CD14-positive monocyte (primary cell): ENCODE measurements at regions not wholly inside any gene's neighbourhood (a gene's known extent, or its start where the extent isn't known, plus 50 kb on each side); places are given as distances from the start of the nearest gene placed in this dataset.

ENCODE experiments used
- DNase-seq, 3 donors: peaks; one replicate each; pipeline ENCODE4 v3.0.0-alpha.2; 2011 to 2022
- H2AFZ ChIP-seq: 2 replicates; pipeline ENCODE4 v1.6.0; 2012; ENCODE audit warnings: mild to moderate bottlenecking, low read depth, low read length, inconsistent platforms; ENCODE audit not compliant: insufficient read depth, poor library complexity, severe bottlenecking
- H3K27ac ChIP-seq, 2 donors: 1 replicate in 1 of 2; 2 replicates in 1 of 2; pipeline ENCODE4 v1.5.1; 2012 to 2013; ENCODE audit warnings: low read length in 2 of 2, control low read depth in 1 of 2, inconsistent platforms in 1 of 2, low read depth in 1 of 2, mild to moderate bottlenecking in 1 of 2
- H3K27me3 ChIP-seq, 2 donors: one replicate each; pipeline versions ENCODE4 v1.6.0 to v1.6.1; 2011 to 2013; ENCODE audit warnings: low read length in 2 of 2; ENCODE audit not compliant: control insufficient read depth in 2 of 2, insufficient read depth in 2 of 2
- H3K36me3 ChIP-seq, 2 donors: replicated peaks in 1 of 2; 1 replicate in 1 of 2; 2 replicates in 1 of 2; pipeline versions ENCODE4 v1.5.1 to v1.6.1; 2012 to 2013; ENCODE audit warnings: low read length in 2 of 2, control low read depth in 1 of 2, inconsistent platforms in 1 of 2, mild to moderate bottlenecking in 1 of 2; ENCODE audit not compliant: insufficient read depth in 2 of 2, control insufficient read depth in 1 of 2
- H3K4me1 ChIP-seq, 2 donors: 1 replicate in 1 of 2; 2 replicates in 1 of 2; pipeline versions ENCODE4 v1.5.1 to v1.6.1; 2012 to 2013; ENCODE audit warnings: low read length in 2 of 2, control low read depth in 1 of 2, inconsistent platforms in 1 of 2, mild to moderate bottlenecking in 1 of 2, moderate library complexity in 1 of 2; ENCODE audit not compliant: insufficient read depth in 2 of 2, control insufficient read depth in 1 of 2
- H3K4me2 ChIP-seq: replicated peaks from 2 replicates; pipeline ENCODE3; 2012; ENCODE audit warnings: low read length, moderate library complexity, mild to moderate bottlenecking; ENCODE audit not compliant: poor library complexity, severe bottlenecking; ENCODE audit errors: extremely low read depth
- H3K4me3 ChIP-seq, 3 experiments: fragments of 200-600 bp in 1 of 3; sonication (generic) in 1 of 3; replicated peaks in 1 of 3; 1 replicate in 2 of 3; 2 replicates in 1 of 3; pipeline ENCODE4 v1.5.1; 2011 to 2013; ENCODE audit warnings: low read length in 3 of 3, mild to moderate bottlenecking in 3 of 3, control low read depth in 2 of 3, low read depth in 2 of 3, inconsistent platforms in 1 of 3, moderate library complexity in 1 of 3
- H3K79me2 ChIP-seq: 2 replicates; pipeline ENCODE4 v1.6.0; 2012; ENCODE audit warnings: mild to moderate bottlenecking, control low read depth, inconsistent platforms, low read length, moderate library complexity; ENCODE audit not compliant: insufficient read depth
- H3K9ac ChIP-seq: 2 replicates; pipeline ENCODE4 v1.6.0; 2017; ENCODE audit warnings: low read length, mild to moderate bottlenecking; ENCODE audit not compliant: insufficient read depth, poor library complexity, severe bottlenecking
- H3K9me3 ChIP-seq, 2 donors: replicated peaks in 1 of 2; 1 replicate in 1 of 2; 2 replicates in 1 of 2; pipeline versions ENCODE4 v1.5.1 to v1.6.1; 2012 to 2013; ENCODE audit warnings: low read length in 2 of 2, control low read depth in 1 of 2; ENCODE audit not compliant: control insufficient read depth in 1 of 2, insufficient read depth in 1 of 2
- H4K20me1 ChIP-seq: 2 replicates; pipeline ENCODE4 v1.6.0; 2012; ENCODE audit warnings: mild to moderate bottlenecking, low read length, control low read depth, moderate library complexity; ENCODE audit not compliant: insufficient read depth
- H3K27ac Mint-ChIP-seq, 7 donors: one replicate each; pipeline ENCODE4 v1.8.0; 2020; ENCODE audit warnings: mild to moderate bottlenecking in 7 of 7, mixed read lengths in 7 of 7, moderate library complexity in 6 of 7, inconsistent platforms in 2 of 7
- H3K27me3 Mint-ChIP-seq, 3 donors: one replicate each; pipeline ENCODE4 v1.8.0; 2021 to 2022; ENCODE audit warnings: low read depth in 3 of 3, mild to moderate bottlenecking in 3 of 3, mixed read lengths in 3 of 3, moderate library complexity in 3 of 3, inconsistent platforms in 1 of 3
- H3K36me3 Mint-ChIP-seq, 2 donors: one replicate each; pipeline ENCODE4 v1.8.0; 2020; ENCODE audit warnings: mixed read lengths in 2 of 2, inconsistent platforms in 1 of 2, mild to moderate bottlenecking in 1 of 2
- H3K4me1 Mint-ChIP-seq: one replicate; pipeline ENCODE4 v1.8.0; 2020; ENCODE audit warnings: mild to moderate bottlenecking, mixed read lengths
- H3K4me3 Mint-ChIP-seq, 2 donors: one replicate each; pipeline ENCODE4 v1.8.0; 2020; ENCODE audit warnings: mild to moderate bottlenecking in 2 of 2, mixed read lengths in 2 of 2, moderate library complexity in 1 of 2
- H3K9me3 Mint-ChIP-seq, 7 donors: one replicate each; pipeline ENCODE4 v1.8.0; 2020 to 2022; ENCODE audit warnings: mixed read lengths in 7 of 7, mild to moderate bottlenecking in 6 of 7, moderate library complexity in 6 of 7, inconsistent platforms in 2 of 7
- CTCF ChIP-seq: fragments of 200-600 bp; IDR thresholded peaks from one replicate; pipeline ENCODE4 v1.8.0; 2022; ENCODE audit warnings: antibody characterized with exemption, mild to moderate bottlenecking
- WGBS: methylation state at CpG from one replicate; pipeline ENCODE4 v1.1.5; 2013; ENCODE audit warnings: missing lambda C conversion rate; ENCODE audit not compliant: insufficient coverage; 5-methylcytosine and 5-hydroxymethylcytosine counted together
- intact Hi-C, 2 donors: fragments of 100-400 bp; cut with micrococcal nuclease; formaldehyde crosslinking; loops; one replicate each; pipeline versions ENCODE4 v1.15.0 to v1.15.1; 2023

- Mint-ChIP-seq H3K27me3 (peaks cover 0 to 7% (median 2%) of the 10 kb centered on the region in 3 donors), H3K4me3 (no peak overlapping the region)
Observed at GRCh38 chr2:19664646-19665045, 237.1 kb downstream of the TTC32 start.

GRCh38 chr2:19659024-19659792 lies 242.6 kb downstream of the TTC32 start:
- H3K27ac Mint-ChIP-seq, result no peak overlapping the region
- Histone ChIP-seq H3K27me3 (no peaks in the 10 kb centered on the region), H3K9ac (no peak overlapping the region), H2AFZ (no peak overlapping the region), H4K20me1 (no peaks in the 10 kb centered on the region), H3K27ac (no peak overlapping the region), H3K4me3 (no peak overlapping the region), H3K4me2 (no peak overlapping the region), H3K9me3 (peaks cover 0 to 4% of the 10 kb centered on the region in 2 donors), H3K4me1 (no peaks in the 10 kb centered on the region), H3K79me2 (no peaks in the 10 kb centered on the region), H3K36me3 (no peaks in the 10 kb centered on the region)
- H3K4me1 Mint-ChIP-seq, result no peaks in the 10 kb centered on the region
- intact Hi-C loops, result no loop called here
- peaks cover 0 to 2% (median 2%) of the 10 kb centered on the region in 3 donors for H3K27me3 Mint-ChIP-seq
- peaks cover 0 to 8% (median 3%) of the 10 kb centered on the region in 7 donors for H3K9me3 Mint-ChIP-seq
- H3K36me3 Mint-ChIP-seq, result no peaks in the 10 kb centered on the region
- WGBS, result 75% methylated on average over 1 of the region's 3 CpGs
- no peak for TF ChIP-seq CTCF
- no peak for DNase-seq
- no peak overlapping the region for H3K4me3 Mint-ChIP-seq

More at GRCh38 chr2:19664646-19665045, 237.1 kb downstream of the TTC32 start:
- intact Hi-C loops, result no loop called here
- Histone ChIP-seq H3K27ac (no peak overlapping the region), H3K4me1 (no peaks in the 10 kb centered on the region), H3K9me3 (no peaks in the 10 kb centered on the region), H3K4me2 (no peak overlapping the region), H3K36me3 (no peaks in the 10 kb centered on the region), H2AFZ (no peak overlapping the region), H3K27me3 (peaks cover 0 to 3% of the 10 kb centered on the region in 2 donors), H4K20me1 (no peaks in the 10 kb centered on the region), H3K79me2 (no peaks in the 10 kb centered on the region), H3K4me3 (no peak overlapping the region), H3K9ac (no peak overlapping the region)
- no peak for DNase-seq
- H3K4me1 Mint-ChIP-seq, result no peaks in the 10 kb centered on the region
- H3K9me3 Mint-ChIP-seq, result peaks cover 0 to 2% (median 0%) of the 10 kb centered on the region in 7 donors
- WGBS, result 80% methylated on average over 1 of the region's 4 CpGs
- H3K36me3 Mint-ChIP-seq, result no peaks in the 10 kb centered on the region
- no peak overlapping the region for H3K27ac Mint-ChIP-seq
- TF ChIP-seq CTCF, result no peak
